Retinal pigment epithelial cell (primary cell): ENCODE measurements at regions not wholly inside any gene's neighbourhood (a gene's known extent, or its start where the extent isn't known, plus 50 kb on each side); places are given as distances from the start of the nearest gene placed in this dataset.
"Not testable (repeated sequence)": the region's sequence is repeated elsewhere in the genome, so short reads cannot be mapped to it uniquely, and the experiment has no call there.

Experiments
- DNase-seq: peaks from one replicate; pipeline ENCODE4 v3.0.0-alpha.2; 2010; ENCODE audit warnings: low read depth
- H3K4me3 ChIP-seq: 2 replicates; pipeline ENCODE4 v1.5.1; 2011; ENCODE audit warnings: mild to moderate bottlenecking, low read length, control low read depth, moderate library complexity

DNA sequence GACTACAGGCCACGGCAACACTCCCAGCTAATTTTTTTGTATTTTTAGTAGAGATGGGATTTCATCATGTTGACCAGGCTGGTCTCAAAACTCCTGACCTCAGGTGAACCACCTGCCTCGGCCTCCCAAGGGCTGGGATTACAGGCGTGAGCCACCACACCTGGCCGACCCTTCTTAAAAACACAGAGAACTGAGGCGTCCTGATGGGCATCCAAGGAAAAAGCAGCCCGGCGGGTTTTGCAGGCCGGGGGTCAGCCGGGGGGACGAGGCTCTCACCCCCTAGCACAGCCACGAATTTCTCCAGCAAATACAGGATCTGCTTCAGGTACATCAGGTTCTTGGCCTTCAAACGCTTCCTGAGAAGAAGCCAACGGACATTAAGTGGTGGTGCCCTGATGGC is 178.9 kb downstream of the KLRB1 start:
- H3K4me3 ChIP-seq, DNase-seq: not testable (repeated sequence)

- not testable (repeated sequence) for H3K4me3 ChIP-seq, DNase-seq
Observed at GRCh38 chr12:9425429-9425828, 182.3 kb downstream of the KLRB1 start.

DNA sequence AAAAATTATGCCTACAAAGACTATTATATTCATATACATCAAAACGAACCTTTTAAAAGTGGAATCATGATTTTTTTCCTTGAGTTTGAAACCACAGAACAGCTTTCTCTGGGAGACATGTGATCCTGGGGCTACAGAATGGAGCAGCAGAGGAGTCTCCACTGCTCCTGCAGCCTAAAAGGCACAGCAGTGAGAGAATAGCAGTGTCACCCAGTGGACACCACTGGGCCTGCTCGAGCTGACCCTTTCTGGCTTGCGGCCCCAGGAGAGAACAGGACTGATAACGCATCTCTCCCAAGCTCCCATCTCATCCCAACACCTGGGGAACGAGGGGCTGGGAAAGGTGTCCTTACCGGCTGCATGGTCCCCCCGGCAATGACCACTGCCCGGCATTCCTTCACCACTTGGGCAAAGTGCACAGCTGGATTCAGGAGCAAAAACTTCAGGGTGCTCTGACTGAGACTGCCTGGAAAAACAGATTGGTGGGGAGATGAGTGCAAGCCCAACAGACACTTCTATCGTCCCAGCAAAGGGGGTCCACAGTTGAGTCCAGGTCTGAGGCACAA is 183.5 kb downstream of the KLRB1 start:
- not testable (repeated sequence) for H3K4me3 ChIP-seq, DNase-seq

- not testable (repeated sequence) for DNase-seq, H3K4me3 ChIP-seq
Observed at GRCh38 chr12:9422689-9423088, 185.0 kb downstream of the KLRB1 start.

GRCh38 chr12:9421520-9422086 is 186.1 kb downstream of the KLRB1 start:
- DNase-seq, H3K4me3 ChIP-seq: not testable (repeated sequence)

GRCh38 chr12:9420817-9421519 is 186.7 kb downstream of the KLRB1 start:
- not testable (repeated sequence) for H3K4me3 ChIP-seq, DNase-seq

GRCh38 chr12:9418669-9419041 is 189.1 kb downstream of the KLRB1 start:
- DNase-seq, H3K4me3 ChIP-seq: not testable (repeated sequence)

- H3K4me3 ChIP-seq, DNase-seq: not testable (repeated sequence)
Observed at GRCh38 chr12:9417947-9418668, 189.6 kb downstream of the KLRB1 start.

DNA sequence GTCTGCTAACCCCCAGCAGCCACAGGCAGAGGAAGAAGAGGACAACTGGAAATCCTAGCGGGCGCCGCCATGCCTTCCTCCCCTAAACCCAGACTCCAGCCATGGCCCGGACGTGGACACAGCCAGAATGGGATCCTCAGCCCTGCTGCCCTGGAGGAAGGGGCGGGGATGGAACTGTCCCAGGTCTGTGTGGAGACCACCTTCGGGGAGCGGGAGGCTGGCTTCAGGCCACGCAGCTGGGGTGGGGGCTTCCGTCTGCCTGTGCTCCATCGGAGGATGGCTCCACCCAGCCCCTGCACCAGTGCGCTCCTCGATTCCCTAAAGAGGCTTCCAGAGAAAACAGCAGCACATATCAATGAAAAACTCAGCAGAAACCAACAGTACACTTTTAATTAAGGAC is 190.4 kb downstream of the KLRB1 start:
- DNase-seq, H3K4me3 ChIP-seq: not testable (repeated sequence)

- not testable (repeated sequence) for DNase-seq, H3K4me3 ChIP-seq
Observed at GRCh38 chr12:9416346-9416745, 191.4 kb downstream of the KLRB1 start.

DNA sequence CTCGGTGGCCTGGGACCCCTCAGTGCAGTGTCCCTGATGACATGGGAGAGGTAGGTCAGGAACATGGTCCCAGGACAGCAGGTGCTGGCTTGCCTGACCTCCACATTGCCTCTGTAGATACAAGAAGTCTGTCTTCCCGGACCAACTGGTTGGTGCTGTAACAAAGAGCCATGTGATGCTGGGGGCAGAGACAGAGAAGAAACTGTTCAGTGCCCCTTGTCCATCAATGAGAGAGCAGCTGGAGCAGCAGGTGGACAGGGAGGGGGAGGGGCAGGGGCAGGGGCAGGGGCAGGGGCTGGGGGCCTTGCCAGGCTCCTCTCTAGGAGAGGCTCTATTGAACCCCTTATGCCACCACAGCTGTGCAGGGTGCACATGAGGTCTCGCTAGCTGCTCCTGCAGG is 191.8 kb downstream of the KLRB1 start:
- H3K4me3 ChIP-seq, DNase-seq: not testable (repeated sequence)

DNA sequence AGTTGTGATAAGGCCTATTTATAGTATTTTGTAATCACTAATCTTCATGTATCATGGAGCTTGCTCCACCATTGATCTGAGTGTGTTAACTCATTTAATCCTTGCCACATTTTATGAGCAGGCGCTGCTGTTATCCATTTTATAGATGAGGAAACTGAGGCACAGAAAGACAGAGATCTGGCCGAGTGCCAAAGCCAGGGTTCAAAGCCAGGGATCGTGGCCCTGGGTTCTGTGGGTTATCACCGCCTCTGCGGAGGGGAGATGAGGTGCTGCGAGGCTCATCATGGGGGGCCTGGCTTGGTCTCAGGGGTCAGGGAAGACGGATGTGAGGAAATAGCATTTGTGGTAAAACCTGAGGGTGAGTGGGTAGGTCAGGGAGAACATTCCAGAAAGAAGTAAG is 193.9 kb downstream of the KLRB1 start:
- not testable (repeated sequence) for H3K4me3 ChIP-seq, DNase-seq

GRCh38 chr12:9412459-9412858 is 195.3 kb downstream of the KLRB1 start:
- DNase-seq, H3K4me3 ChIP-seq: not testable (repeated sequence)

DNA sequence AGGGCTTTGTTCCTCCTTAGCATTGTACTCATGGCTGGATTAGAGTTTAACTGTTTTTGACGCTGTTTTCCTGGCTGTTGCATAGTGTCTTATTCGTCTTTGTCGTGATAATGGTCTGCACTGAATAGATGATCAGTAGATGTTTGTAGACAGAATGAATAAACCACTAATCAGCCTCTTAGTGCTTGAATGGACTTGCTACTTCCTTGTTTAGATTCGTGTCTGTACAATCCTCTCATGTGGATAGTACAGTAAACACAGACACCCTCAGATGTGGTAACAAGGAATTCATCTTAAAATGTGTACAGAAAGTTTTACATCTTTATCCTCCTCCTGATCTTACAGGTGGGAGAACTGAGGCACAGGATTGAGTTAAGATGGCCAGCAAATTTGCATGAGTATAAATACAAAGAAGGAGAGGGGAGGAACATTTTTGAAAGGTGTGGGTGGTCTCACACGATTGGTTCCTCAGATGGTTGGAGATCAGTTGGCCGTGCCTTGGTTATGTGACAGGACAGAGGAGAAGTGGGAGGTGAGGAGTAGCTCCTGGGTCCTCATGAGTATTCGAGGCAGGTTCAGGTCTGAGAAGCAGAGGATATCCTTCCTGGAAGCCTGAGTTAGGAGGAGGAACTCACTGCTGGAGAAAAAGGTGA is 196.0 kb downstream of the KLRB1 start:
- H3K4me3 ChIP-seq, DNase-seq: not testable (repeated sequence)

GRCh38 chr12:9407425-9407748 is 199.2 kb upstream of the PZP start:
- H3K4me3 ChIP-seq, DNase-seq: not testable (repeated sequence)
